IMR-90 (cell line): ENCODE measurements at regions not wholly inside any gene's neighbourhood (a gene's known extent, or its start where the extent isn't known, plus 50 kb on each side); places are given as distances from the start of the nearest gene placed in this dataset.

Source experiments
- ATAC-seq: fragments of 200-7000 bp; cut with Tn5 transposase; 2 replicates; pipeline ENCODE4 v1.9.1; 2020; ENCODE audit warnings: low read depth, mild to moderate bottlenecking, moderate library complexity
- BruUV-seq: library from RNA; stranded (reverse); fragments of 400-500 nt; replicated peaks from 2 replicates; lab custom pipeline; 2021; lab: Mats Ljungman, UMichigan
- CTCF ChIA-PET: fragments of 300-600 bp; formaldehyde crosslinking; extraction: SDS; loops from one replicate; lab custom pipeline; 2021; ENCODE audit warnings: antibody characterized with exemption; lab: Yijun Ruan, JAX
- POLR2A ChIA-PET: fragments of 300-600 bp; sonication (Branson Sonifier 250); formaldehyde crosslinking; loops from one replicate; lab custom pipeline; 2022; ENCODE audit warnings: antibody characterized with exemption; ENCODE audit not compliant: unreplicated experiment; lab: Charles Lee
- DNase-seq: peaks from one replicate; pipeline ENCODE4 v3.0.0; 2013
- H2AFZ ChIP-seq: replicated peaks from 2 replicates; pipeline ENCODE3; 2013; ENCODE audit warnings: low read length, mild to moderate bottlenecking; ENCODE audit not compliant: poor library complexity
- H2AK5ac ChIP-seq: 2 replicates; pipeline ENCODE4 v1.6.1; 2013; ENCODE audit warnings: low read depth, low read length, inconsistent platforms
- H2AK9ac ChIP-seq: replicated peaks from 2 replicates; pipeline ENCODE3; 2013; ENCODE audit warnings: mild to moderate bottlenecking, low read depth, low read length, moderate library complexity; ENCODE audit not compliant: poor library complexity
- H2BK120ac ChIP-seq: 2 replicates; pipeline ENCODE4 v1.6.1; 2013; ENCODE audit warnings: low read depth, low read length, inconsistent platforms
- H2BK15ac ChIP-seq: 3 replicates; pipeline ENCODE4 v1.6.1; 2013; ENCODE audit warnings: low read depth, low read length, inconsistent platforms
- H2BK20ac ChIP-seq: 2 replicates; pipeline ENCODE4 v1.6.1; 2013; ENCODE audit warnings: low read depth, mild to moderate bottlenecking, inconsistent platforms, low read length, moderate library complexity
- H2BK5ac ChIP-seq: 2 replicates; pipeline ENCODE4 v1.6.1; 2013; ENCODE audit warnings: mild to moderate bottlenecking, low read depth, low read length, inconsistent platforms; ENCODE audit not compliant: poor library complexity, severe bottlenecking
- H3K14ac ChIP-seq: replicated peaks from 2 replicates; pipeline ENCODE4 v1.6.1; 2013; ENCODE audit warnings: low read depth, low read length, inconsistent platforms
- H3K18ac ChIP-seq: 2 replicates; pipeline ENCODE4 v1.6.1; 2013; ENCODE audit warnings: low read depth, low read length, control low read depth
- H3K23ac ChIP-seq: 2 replicates; pipeline ENCODE4 v1.6.1; 2013; ENCODE audit warnings: low read depth, low read length, inconsistent platforms
- H3K27ac ChIP-seq: 2 replicates; pipeline ENCODE4 v1.5.1; 2013; ENCODE audit warnings: mild to moderate bottlenecking, control low read depth, low read length; ENCODE audit not compliant: insufficient read depth
- H3K27me3 ChIP-seq: 2 replicates; pipeline ENCODE4 v1.6.1; 2013; ENCODE audit warnings: low read length; ENCODE audit not compliant: control insufficient read depth, insufficient read depth
- H3K36me3 ChIP-seq: 2 replicates; pipeline ENCODE4 v1.6.1; 2013; ENCODE audit warnings: low read length, mixed read lengths; ENCODE audit not compliant: control insufficient read depth, insufficient read depth
- H3K4ac ChIP-seq: 2 replicates; pipeline ENCODE4 v1.6.1; 2013; ENCODE audit warnings: low read depth, low read length, inconsistent platforms
- H3K4me1 ChIP-seq: 2 replicates; pipeline ENCODE4 v1.6.1; 2013; ENCODE audit warnings: low read length, mixed read lengths; ENCODE audit not compliant: control insufficient read depth, insufficient read depth
- H3K4me2 ChIP-seq: 2 replicates; pipeline ENCODE4 v1.6.1; 2013; ENCODE audit warnings: low read depth, mild to moderate bottlenecking, control low read depth, low read length, moderate library complexity
- H3K4me3 ChIP-seq: 2 replicates; pipeline ENCODE4 v1.5.1; 2013; ENCODE audit warnings: low read depth, mild to moderate bottlenecking, control low read depth, low read length, moderate library complexity; ENCODE audit not compliant: insufficient read depth
- H3K56ac ChIP-seq: 2 replicates; pipeline ENCODE4 v1.6.1; 2013; ENCODE audit warnings: low read length, inconsistent platforms; ENCODE audit not compliant: insufficient read depth; ENCODE audit errors: extremely low read depth
- H3K79me1 ChIP-seq, 2 experiments: 2 replicates each; pipeline ENCODE4 v1.6.1; 2013; ENCODE audit warnings: low read length in 2 of 2, inconsistent platforms in 1 of 2, low read depth in 1 of 2
- H3K9ac ChIP-seq: 2 replicates; pipeline ENCODE4 v1.6.1; 2013; ENCODE audit warnings: low read depth, low read length, control low read depth
- H3K9me1 ChIP-seq: 2 replicates; pipeline ENCODE4 v1.6.1; 2013; ENCODE audit warnings: low read length, inconsistent platforms; ENCODE audit not compliant: insufficient read depth
- H3K9me3 ChIP-seq: 2 replicates; pipeline ENCODE4 v1.6.1; 2013; ENCODE audit warnings: low read length; ENCODE audit not compliant: control insufficient read depth, insufficient read depth
- H4K20me1 ChIP-seq: 2 replicates; pipeline ENCODE4 v1.6.1; 2013; ENCODE audit warnings: low read length, inconsistent platforms; ENCODE audit not compliant: insufficient read depth
- H4K5ac ChIP-seq: 2 replicates; pipeline ENCODE4 v1.6.1; 2013; ENCODE audit warnings: mild to moderate bottlenecking, low read depth, low read length, control low read depth
- H4K8ac ChIP-seq, 2 experiments: 2 replicates each; pipeline ENCODE4 v1.6.1; 2013; ENCODE audit warnings: low read depth in 2 of 2, low read length in 2 of 2, control low read depth in 1 of 2, inconsistent platforms in 1 of 2
- H4K91ac ChIP-seq: 2 replicates; pipeline ENCODE4 v1.6.1; 2013; ENCODE audit warnings: low read depth, low read length, inconsistent platforms; ENCODE audit not compliant: insufficient read depth
- BHLHE40 ChIP-seq: fragments of 150-350 bp; IDR thresholded peaks from 2 replicates; pipeline ENCODE4 v1.6.1; 2016; ENCODE audit warnings: mild to moderate bottlenecking, low read depth, low read length
- CEBPB ChIP-seq: IDR thresholded peaks from 2 replicates; pipeline ENCODE4 v1.6.1; 2012; ENCODE audit warnings: low read depth, low read length, improper control_type of control experiment
- NFE2L2 ChIP-seq: fragments of 150-350 bp; IDR thresholded peaks from 2 replicates; pipeline ENCODE4 v1.6.1; 2016; ENCODE audit warnings: low read depth, mild to moderate bottlenecking, low read length
- POLR2A ChIP-seq: IDR thresholded peaks from 2 replicates; pipeline ENCODE4 v1.6.1; 2012; ENCODE audit warnings: mild to moderate bottlenecking, low read depth, low read length
- RFX5 ChIP-seq: IDR thresholded peaks from 2 replicates; pipeline ENCODE4 v1.8.0; 2012; ENCODE audit warnings: low read depth, mild to moderate bottlenecking, low read length, moderate library complexity
- SMC3 ChIP-seq: fragments of 150-350 bp; IDR thresholded peaks from 2 replicates; pipeline ENCODE4 v1.6.1; 2016; ENCODE audit warnings: low read depth, mild to moderate bottlenecking, antibody characterized with exemption, low read length, moderate library complexity
- WGBS, 2 experiments: methylation state at CpG; one replicate each; pipeline versions ENCODE4 v1.1.5 to v1.1.7; 2013; ENCODE audit warnings: missing lambda C conversion rate in 2 of 2; ENCODE audit not compliant: insufficient read length in 1 of 2; ENCODE audit errors: extremely low coverage in 2 of 2; 5-methylcytosine and 5-hydroxymethylcytosine counted together
- dilution Hi-C: fragments of 300-500 bp; cut with HindIII; formaldehyde crosslinking; loops from one replicate; pipeline ENCODE4 v1.14.3; 2018; ENCODE audit warnings: low sequenced_read_pairs; ENCODE audit not compliant: unreplicated experiment
- in situ Hi-C: fragments of 300-500 bp; cut with MboI; formaldehyde crosslinking; loops from 3 replicates; pipeline ENCODE4 v1.14.3; 2019; ENCODE audit warnings: low sequenced_read_pairs, inconsistent platforms, mixed read lengths
- intact Hi-C: fragments of 100-400 bp; cut with micrococcal nuclease; formaldehyde crosslinking; loops from 2 replicates; pipeline ENCODE4 v1.10.0; 2022

DNA sequence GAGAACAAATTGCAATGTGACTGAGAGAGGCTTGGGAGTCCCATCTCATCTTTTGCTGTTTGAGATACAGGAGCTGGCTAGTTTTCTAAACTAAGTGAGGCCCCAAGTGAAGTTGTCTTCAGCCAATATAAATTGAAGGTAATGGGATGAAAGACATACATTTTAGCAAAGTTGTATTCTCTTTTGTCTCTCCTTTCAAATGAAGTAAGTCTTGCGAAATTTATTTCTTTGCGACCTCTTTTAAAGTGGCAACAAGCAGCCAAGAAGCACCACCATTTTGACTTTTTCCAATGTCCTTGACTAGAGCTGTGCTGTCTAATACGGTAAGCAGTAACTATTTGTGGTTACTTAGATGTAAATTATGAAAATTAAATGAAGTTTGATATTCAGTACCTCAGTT, 385.7 kb downstream of the USP25 start:
- WGBS, 2 experiments = no CpG with 5 or more reads among the region's 3 CpGs
- in situ Hi-C loops (no loop called here), dilution Hi-C loops (no loop called here), intact Hi-C loops (no loop called here)
- no peak overlapping the region for H3K4me2 ChIP-seq
- no peak overlapping the region for H3K4me3 ChIP-seq
- no peak overlapping the region for H3K14ac ChIP-seq
- no peaks in the 10 kb centered on the region for H3K9me3 ChIP-seq
- CTCF ChIA-PET = no interaction called here
- no peak overlapping the region for H2AK5ac ChIP-seq
- H2AFZ ChIP-seq = no peak overlapping the region
- no peak overlapping the region for H3K56ac ChIP-seq
- H4K5ac ChIP-seq = peak overlapping the region; percentile 88; the same call in 1 of the 2 replicates
- H3K23ac ChIP-seq = no peak overlapping the region
- TF ChIP-seq BHLHE40 (no peak), SMC3 (no peak), RFX5 (no peak), NFE2L2 (no peak), POLR2A (no peak), CEBPB (peak; percentile 43; the same call in 1 of the 2 replicates)
- 0 out of 2 replicates have a peak overlapping the region, but pooled peaks have one; percentile 43 for H2BK20ac ChIP-seq
- no peaks in the 10 kb centered on the region for H3K27me3 ChIP-seq
- H3K4ac ChIP-seq = no peak overlapping the region
- no peak for ATAC-seq
- H3K36me3 ChIP-seq = no peaks in the 10 kb centered on the region
- H3K9me1 ChIP-seq = no peaks in the 10 kb centered on the region
- H4K91ac ChIP-seq = no peak overlapping the region
- H2AK9ac ChIP-seq = no peak overlapping the region
- DNase-seq = no peak
- H4K20me1 ChIP-seq = no peaks in the 10 kb centered on the region
- H3K27ac ChIP-seq = no peak overlapping the region
- no peak overlapping the region for H2BK15ac ChIP-seq
- BruUV-seq = no TSS peak
- peaks cover 6% of the 10 kb centered on the region for H3K4me1 ChIP-seq
- H3K9ac ChIP-seq = no peak overlapping the region
- no peak overlapping the region for H2BK120ac ChIP-seq
- H3K18ac ChIP-seq = peak overlapping the region; percentile 85; the same call in 1 of the 2 replicates
- no peak overlapping the region for H2BK5ac ChIP-seq
- H3K79me1 ChIP-seq = no peaks in the 10 kb centered on the region
- POLR2A ChIA-PET = no interaction called here
- no peak overlapping the region for H4K8ac ChIP-seq
